Parathyroid adenoma (tissue), 2 donors: ENCODE measurements at regions not wholly inside any gene's neighbourhood (a gene's known extent, or its start where the extent isn't known, plus 50 kb on each side); places are given as distances from the start of the nearest gene placed in this dataset.

ENCODE experiments used
- H2AFZ ChIP-seq: fragments of 300-600 bp; sonication (generic); one replicate; pipeline ENCODE4 v1.7.0; 2017; ENCODE audit warnings: antibody characterized with exemption, mild to moderate bottlenecking
- H3K27ac ChIP-seq: fragments of 300-600 bp; sonication (generic); one replicate; pipeline ENCODE4 v1.7.0; 2017
- H3K27me3 ChIP-seq: fragments of 300-600 bp; sonication (generic); one replicate; pipeline ENCODE4 v1.7.0; 2017; ENCODE audit warnings: low read length; ENCODE audit not compliant: control insufficient read depth, insufficient read depth
- H3K36me3 ChIP-seq: fragments of 300-600 bp; sonication (generic); one replicate; pipeline ENCODE4 v1.7.0; 2017; ENCODE audit warnings: low read length; ENCODE audit not compliant: control insufficient read depth, insufficient read depth
- H3K4me1 ChIP-seq: fragments of 300-600 bp; sonication (generic); one replicate; pipeline ENCODE4 v1.7.0; 2017; ENCODE audit warnings: control low read depth
- H3K4me2 ChIP-seq: fragments of 300-600 bp; sonication (generic); one replicate; pipeline ENCODE4 v1.7.0; 2017; ENCODE audit warnings: low read length
- H3K4me3 ChIP-seq: fragments of 300-600 bp; sonication (generic); one replicate; pipeline ENCODE4 v1.7.0; 2017; ENCODE audit warnings: low read depth, low read length
- H3K79me2 ChIP-seq: fragments of 300-600 bp; sonication (generic); one replicate; pipeline ENCODE4 v1.7.0; 2017; ENCODE audit warnings: control low read depth
- H3K9ac ChIP-seq: fragments of 300-600 bp; sonication (generic); one replicate; pipeline ENCODE4 v1.7.0; 2017; ENCODE audit warnings: mild to moderate bottlenecking
- H3K9me3 ChIP-seq: fragments of 300-600 bp; sonication (generic); one replicate; pipeline ENCODE4 v1.7.0; 2017; ENCODE audit warnings: low read length; ENCODE audit not compliant: control insufficient read depth
- TF ChIP-seq, protein P1 (sequence below): fragments of 300-600 bp; sonication (generic); IDR thresholded peaks from one replicate; pipeline ENCODE4 v1.7.0; 2017; ENCODE audit warnings: antibody characterized with exemption, mild to moderate bottlenecking
- donor health status: primary hyperparathyroidism.

DNA sequence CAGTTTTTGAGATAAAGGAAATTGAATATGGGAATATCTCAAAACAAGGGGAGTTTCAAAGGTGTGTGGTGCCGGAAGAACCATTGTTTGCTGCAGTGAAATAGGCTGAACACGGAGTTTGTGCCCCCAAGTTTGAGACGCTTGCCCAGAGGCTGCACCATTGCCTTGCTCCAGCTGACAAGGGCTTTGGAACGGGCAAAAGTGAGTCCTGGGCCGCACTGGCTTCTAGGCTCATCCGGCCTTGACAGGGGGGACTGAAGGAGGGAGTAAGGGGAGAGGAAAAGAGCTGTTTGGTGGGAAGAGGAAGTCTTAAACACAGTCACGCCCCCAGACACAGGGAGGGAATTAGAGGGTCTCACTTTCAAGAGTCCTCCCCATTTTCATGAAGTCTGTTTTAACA is 269.9 kb downstream of the FAM43A start:
- Histone ChIP-seq H3K27ac (no peak overlapping the region), H3K27me3 (no peaks in the 10 kb centered on the region), H3K4me2 (no peak overlapping the region), H3K9ac (no peak overlapping the region), H3K4me1 (no peaks in the 10 kb centered on the region), H3K4me3 (no peak overlapping the region), H3K36me3 (no peaks in the 10 kb centered on the region), H3K9me3 (no peaks in the 10 kb centered on the region), H3K79me2 (no peaks in the 10 kb centered on the region), H2AFZ (no peak overlapping the region)
- TF ChIP-seq, protein P1, sequence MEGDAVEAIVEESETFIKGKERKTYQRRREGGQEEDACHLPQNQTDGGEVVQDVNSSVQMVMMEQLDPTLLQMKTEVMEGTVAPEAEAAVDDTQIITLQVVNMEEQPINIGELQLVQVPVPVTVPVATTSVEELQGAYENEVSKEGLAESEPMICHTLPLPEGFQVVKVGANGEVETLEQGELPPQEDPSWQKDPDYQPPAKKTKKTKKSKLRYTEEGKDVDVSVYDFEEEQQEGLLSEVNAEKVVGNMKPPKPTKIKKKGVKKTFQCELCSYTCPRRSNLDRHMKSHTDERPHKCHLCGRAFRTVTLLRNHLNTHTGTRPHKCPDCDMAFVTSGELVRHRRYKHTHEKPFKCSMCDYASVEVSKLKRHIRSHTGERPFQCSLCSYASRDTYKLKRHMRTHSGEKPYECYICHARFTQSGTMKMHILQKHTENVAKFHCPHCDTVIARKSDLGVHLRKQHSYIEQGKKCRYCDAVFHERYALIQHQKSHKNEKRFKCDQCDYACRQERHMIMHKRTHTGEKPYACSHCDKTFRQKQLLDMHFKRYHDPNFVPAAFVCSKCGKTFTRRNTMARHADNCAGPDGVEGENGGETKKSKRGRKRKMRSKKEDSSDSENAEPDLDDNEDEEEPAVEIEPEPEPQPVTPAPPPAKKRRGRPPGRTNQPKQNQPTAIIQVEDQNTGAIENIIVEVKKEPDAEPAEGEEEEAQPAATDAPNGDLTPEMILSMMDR, result no peak

GRCh38 chr3:194955979-194956696 is 270.5 kb downstream of the FAM43A start:
- Histone ChIP-seq H3K4me3 (no peak overlapping the region), H3K27me3 (no peaks in the 10 kb centered on the region), H3K27ac (no peak overlapping the region), H3K4me1 (no peaks in the 10 kb centered on the region), H3K4me2 (no peak overlapping the region), H3K79me2 (no peaks in the 10 kb centered on the region), H3K36me3 (no peaks in the 10 kb centered on the region), H2AFZ (no peak overlapping the region), H3K9ac (no peak overlapping the region), H3K9me3 (no peaks in the 10 kb centered on the region)
- TF ChIP-seq, protein P1, result no peak

GRCh38 chr3:194956697-194957396 is 271.2 kb downstream of the FAM43A start:
- Histone ChIP-seq H3K4me1 (no peaks in the 10 kb centered on the region), H3K9ac (no peak overlapping the region), H3K4me3 (no peak overlapping the region), H3K9me3 (no peaks in the 10 kb centered on the region), H3K36me3 (no peaks in the 10 kb centered on the region), H3K4me2 (no peak overlapping the region), H3K27me3 (no peaks in the 10 kb centered on the region), H3K79me2 (no peaks in the 10 kb centered on the region), H2AFZ (no peak overlapping the region), H3K27ac (no peak overlapping the region)
- TF ChIP-seq, protein P1, result no peak

GRCh38 chr3:194957743-194958240 is 272.1 kb downstream of the FAM43A start:
- Histone ChIP-seq H3K9me3 (no peaks in the 10 kb centered on the region), H2AFZ (no peak overlapping the region), H3K79me2 (no peaks in the 10 kb centered on the region), H3K4me3 (no peak overlapping the region), H3K4me2 (no peak overlapping the region), H3K36me3 (no peaks in the 10 kb centered on the region), H3K27me3 (no peaks in the 10 kb centered on the region), H3K27ac (no peak overlapping the region), H3K4me1 (no peaks in the 10 kb centered on the region), H3K9ac (no peak overlapping the region)
- TF ChIP-seq, protein P1, result no peak
